Erythroblast (primary cell): ENCODE measurements at regions not wholly inside any gene's neighbourhood (a gene's known extent, or its start where the extent isn't known, plus 50 kb on each side); places are given as distances from the start of the nearest gene placed in this dataset.

ENCODE experiments used
- GATA1 ChIP-seq: IDR thresholded peaks from 2 replicates; pipeline ENCODE4 v1.6.1; 2011; ENCODE audit warnings: low read depth, mild to moderate bottlenecking, control low read depth, low read length, moderate library complexity
- POLR2A ChIP-seq: IDR thresholded peaks from 2 replicates; pipeline ENCODE4 v1.6.1; 2011; ENCODE audit warnings: mild to moderate bottlenecking, low read length

DNA sequence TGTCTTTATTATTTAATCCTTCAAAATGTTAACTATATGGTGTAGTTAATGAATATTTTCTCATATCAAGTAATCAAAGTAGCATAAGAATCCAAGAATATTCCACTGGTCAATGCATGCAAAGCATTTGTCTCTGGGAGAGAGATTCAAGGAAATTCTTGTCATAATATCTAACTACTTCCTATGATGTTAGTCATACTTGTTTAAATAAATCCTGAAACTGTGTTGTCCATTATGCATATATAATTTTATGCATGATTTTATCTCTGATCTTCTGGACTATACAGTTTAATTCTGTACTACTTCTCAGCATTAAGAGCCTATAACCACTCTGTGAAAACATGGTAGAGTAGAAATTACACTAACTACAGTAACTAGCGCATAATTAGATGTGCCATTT, 388.3 kb downstream of the NR4A2 start:
- no peak for TF ChIP-seq POLR2A
- no peak for TF ChIP-seq GATA1
